IMR-90 (cell line): ENCODE measurements at regions not wholly inside any gene's neighbourhood (a gene's known extent, or its start where the extent isn't known, plus 50 kb on each side); places are given as distances from the start of the nearest gene placed in this dataset.
A peak's percentile ranks its signal among the peaks of the same experiment; 100 is the strongest.

Source experiments
- ATAC-seq: fragments of 200-7000 bp; cut with Tn5 transposase; 2 replicates; pipeline ENCODE4 v1.9.1; 2020; ENCODE audit warnings: low read depth, mild to moderate bottlenecking, moderate library complexity
- BruUV-seq: library from RNA; stranded (reverse); fragments of 400-500 nt; replicated peaks from 2 replicates; lab custom pipeline; 2021; lab: Mats Ljungman, UMichigan
- CTCF ChIA-PET: fragments of 300-600 bp; formaldehyde crosslinking; extraction: SDS; loops from one replicate; lab custom pipeline; 2021; ENCODE audit warnings: antibody characterized with exemption; lab: Yijun Ruan, JAX
- POLR2A ChIA-PET: fragments of 300-600 bp; sonication (Branson Sonifier 250); formaldehyde crosslinking; loops from one replicate; lab custom pipeline; 2022; ENCODE audit warnings: antibody characterized with exemption; ENCODE audit not compliant: unreplicated experiment; lab: Charles Lee
- DNase-seq: peaks from one replicate; pipeline ENCODE4 v3.0.0; 2013
- H2AFZ ChIP-seq: replicated peaks from 2 replicates; pipeline ENCODE3; 2013; ENCODE audit warnings: low read length, mild to moderate bottlenecking; ENCODE audit not compliant: poor library complexity
- H2AK5ac ChIP-seq: 2 replicates; pipeline ENCODE4 v1.6.1; 2013; ENCODE audit warnings: low read depth, low read length, inconsistent platforms
- H2AK9ac ChIP-seq: replicated peaks from 2 replicates; pipeline ENCODE3; 2013; ENCODE audit warnings: mild to moderate bottlenecking, low read depth, low read length, moderate library complexity; ENCODE audit not compliant: poor library complexity
- H2BK120ac ChIP-seq: 2 replicates; pipeline ENCODE4 v1.6.1; 2013; ENCODE audit warnings: low read depth, low read length, inconsistent platforms
- H2BK15ac ChIP-seq: 3 replicates; pipeline ENCODE4 v1.6.1; 2013; ENCODE audit warnings: low read depth, low read length, inconsistent platforms
- H2BK20ac ChIP-seq: 2 replicates; pipeline ENCODE4 v1.6.1; 2013; ENCODE audit warnings: low read depth, mild to moderate bottlenecking, inconsistent platforms, low read length, moderate library complexity
- H2BK5ac ChIP-seq: 2 replicates; pipeline ENCODE4 v1.6.1; 2013; ENCODE audit warnings: mild to moderate bottlenecking, low read depth, low read length, inconsistent platforms; ENCODE audit not compliant: poor library complexity, severe bottlenecking
- H3K14ac ChIP-seq: replicated peaks from 2 replicates; pipeline ENCODE4 v1.6.1; 2013; ENCODE audit warnings: low read depth, low read length, inconsistent platforms
- H3K18ac ChIP-seq: 2 replicates; pipeline ENCODE4 v1.6.1; 2013; ENCODE audit warnings: low read depth, low read length, control low read depth
- H3K23ac ChIP-seq: 2 replicates; pipeline ENCODE4 v1.6.1; 2013; ENCODE audit warnings: low read depth, low read length, inconsistent platforms
- H3K27ac ChIP-seq: 2 replicates; pipeline ENCODE4 v1.5.1; 2013; ENCODE audit warnings: mild to moderate bottlenecking, control low read depth, low read length; ENCODE audit not compliant: insufficient read depth
- H3K27me3 ChIP-seq: 2 replicates; pipeline ENCODE4 v1.6.1; 2013; ENCODE audit warnings: low read length; ENCODE audit not compliant: control insufficient read depth, insufficient read depth
- H3K36me3 ChIP-seq: 2 replicates; pipeline ENCODE4 v1.6.1; 2013; ENCODE audit warnings: low read length, mixed read lengths; ENCODE audit not compliant: control insufficient read depth, insufficient read depth
- H3K4ac ChIP-seq: 2 replicates; pipeline ENCODE4 v1.6.1; 2013; ENCODE audit warnings: low read depth, low read length, inconsistent platforms
- H3K4me1 ChIP-seq: 2 replicates; pipeline ENCODE4 v1.6.1; 2013; ENCODE audit warnings: low read length, mixed read lengths; ENCODE audit not compliant: control insufficient read depth, insufficient read depth
- H3K4me2 ChIP-seq: 2 replicates; pipeline ENCODE4 v1.6.1; 2013; ENCODE audit warnings: low read depth, mild to moderate bottlenecking, control low read depth, low read length, moderate library complexity
- H3K4me3 ChIP-seq: 2 replicates; pipeline ENCODE4 v1.5.1; 2013; ENCODE audit warnings: low read depth, mild to moderate bottlenecking, control low read depth, low read length, moderate library complexity; ENCODE audit not compliant: insufficient read depth
- H3K56ac ChIP-seq: 2 replicates; pipeline ENCODE4 v1.6.1; 2013; ENCODE audit warnings: low read length, inconsistent platforms; ENCODE audit not compliant: insufficient read depth; ENCODE audit errors: extremely low read depth
- H3K79me1 ChIP-seq, 2 experiments: 2 replicates each; pipeline ENCODE4 v1.6.1; 2013; ENCODE audit warnings: low read length in 2 of 2, inconsistent platforms in 1 of 2, low read depth in 1 of 2
- H3K9ac ChIP-seq: 2 replicates; pipeline ENCODE4 v1.6.1; 2013; ENCODE audit warnings: low read depth, low read length, control low read depth
- H3K9me1 ChIP-seq: 2 replicates; pipeline ENCODE4 v1.6.1; 2013; ENCODE audit warnings: low read length, inconsistent platforms; ENCODE audit not compliant: insufficient read depth
- H3K9me3 ChIP-seq: 2 replicates; pipeline ENCODE4 v1.6.1; 2013; ENCODE audit warnings: low read length; ENCODE audit not compliant: control insufficient read depth, insufficient read depth
- H4K20me1 ChIP-seq: 2 replicates; pipeline ENCODE4 v1.6.1; 2013; ENCODE audit warnings: low read length, inconsistent platforms; ENCODE audit not compliant: insufficient read depth
- H4K5ac ChIP-seq: 2 replicates; pipeline ENCODE4 v1.6.1; 2013; ENCODE audit warnings: mild to moderate bottlenecking, low read depth, low read length, control low read depth
- H4K8ac ChIP-seq, 2 experiments: 2 replicates each; pipeline ENCODE4 v1.6.1; 2013; ENCODE audit warnings: low read depth in 2 of 2, low read length in 2 of 2, control low read depth in 1 of 2, inconsistent platforms in 1 of 2
- H4K91ac ChIP-seq: 2 replicates; pipeline ENCODE4 v1.6.1; 2013; ENCODE audit warnings: low read depth, low read length, inconsistent platforms; ENCODE audit not compliant: insufficient read depth
- dilution Hi-C: fragments of 300-500 bp; cut with HindIII; formaldehyde crosslinking; loops from one replicate; pipeline ENCODE4 v1.14.3; 2018; ENCODE audit warnings: low sequenced_read_pairs; ENCODE audit not compliant: unreplicated experiment
- in situ Hi-C: fragments of 300-500 bp; cut with MboI; formaldehyde crosslinking; loops from 3 replicates; pipeline ENCODE4 v1.14.3; 2019; ENCODE audit warnings: low sequenced_read_pairs, inconsistent platforms, mixed read lengths
- intact Hi-C: fragments of 100-400 bp; cut with micrococcal nuclease; formaldehyde crosslinking; loops from 2 replicates; pipeline ENCODE4 v1.10.0; 2022
- TF ChIP-seq, protein P1 (sequence below): fragments of 150-350 bp; IDR thresholded peaks from 2 replicates; pipeline ENCODE4 v1.6.1; 2016; ENCODE audit warnings: low read depth, mild to moderate bottlenecking, low read length, moderate library complexity, borderline replicate concordance

DNA sequence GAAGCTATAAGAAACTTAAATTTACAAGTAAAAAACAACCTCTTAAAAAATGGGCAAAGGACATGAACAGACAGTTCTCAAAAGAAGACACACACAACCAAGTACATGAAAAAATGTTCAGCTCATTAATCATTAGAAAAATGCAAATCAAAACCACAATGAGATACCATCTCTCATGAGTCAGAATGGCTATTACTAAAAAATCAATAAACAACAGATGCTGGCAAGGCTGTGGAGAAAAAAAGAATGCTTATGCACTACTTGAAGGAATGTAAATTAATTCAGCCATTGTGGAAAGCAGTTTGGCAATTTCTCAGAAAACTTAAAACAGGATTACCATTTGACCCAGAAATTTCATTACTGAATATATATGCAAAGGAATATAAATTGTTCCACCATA, 666.3 kb upstream of the GRIA3 start:
- H2BK120ac ChIP-seq, result no peak overlapping the region
- H2AFZ ChIP-seq, result no peak overlapping the region
- CTCF ChIA-PET, result no interaction called here
- H2AK5ac ChIP-seq, result no peak overlapping the region
- no peaks in the 10 kb centered on the region for H3K4me1 ChIP-seq
- POLR2A ChIA-PET, result no interaction called here
- H3K4me2 ChIP-seq, result no peak overlapping the region
- H4K91ac ChIP-seq, result no peak overlapping the region
- H3K23ac ChIP-seq, result no peak overlapping the region
- H3K79me1 ChIP-seq, result no peaks in the 10 kb centered on the region
- dilution Hi-C loops (no loop called here), intact Hi-C loops (no loop called here), in situ Hi-C loops (no loop called here)
- H3K18ac ChIP-seq, result no peak overlapping the region
- no peak overlapping the region for H3K9ac ChIP-seq
- H2AK9ac ChIP-seq, result no peak overlapping the region
- no peaks in the 10 kb centered on the region for H4K20me1 ChIP-seq
- no peaks in the 10 kb centered on the region for H3K36me3 ChIP-seq
- no peak overlapping the region for H4K8ac ChIP-seq
- no peak overlapping the region for H2BK20ac ChIP-seq
- no peak for ATAC-seq
- no peaks in the 10 kb centered on the region for H3K9me3 ChIP-seq
- no peaks in the 10 kb centered on the region for H3K9me1 ChIP-seq
- DNase-seq, result peak; percentile 4
- no peak overlapping the region for H3K4ac ChIP-seq
- H2BK15ac ChIP-seq, result no peak overlapping the region
- H3K4me3 ChIP-seq, result no peak overlapping the region
- BruUV-seq, result no TSS peak
- H3K14ac ChIP-seq, result no peak overlapping the region
- H4K5ac ChIP-seq, result no peak overlapping the region
- H2BK5ac ChIP-seq, result no peak overlapping the region
- H3K27me3 ChIP-seq, result no peaks in the 10 kb centered on the region
- TF ChIP-seq, protein P1, sequence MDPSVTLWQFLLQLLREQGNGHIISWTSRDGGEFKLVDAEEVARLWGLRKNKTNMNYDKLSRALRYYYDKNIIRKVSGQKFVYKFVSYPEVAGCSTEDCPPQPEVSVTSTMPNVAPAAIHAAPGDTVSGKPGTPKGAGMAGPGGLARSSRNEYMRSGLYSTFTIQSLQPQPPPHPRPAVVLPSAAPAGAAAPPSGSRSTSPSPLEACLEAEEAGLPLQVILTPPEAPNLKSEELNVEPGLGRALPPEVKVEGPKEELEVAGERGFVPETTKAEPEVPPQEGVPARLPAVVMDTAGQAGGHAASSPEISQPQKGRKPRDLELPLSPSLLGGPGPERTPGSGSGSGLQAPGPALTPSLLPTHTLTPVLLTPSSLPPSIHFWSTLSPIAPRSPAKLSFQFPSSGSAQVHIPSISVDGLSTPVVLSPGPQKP, result no peak
- no peak overlapping the region for H3K27ac ChIP-seq
- no peak overlapping the region for H3K56ac ChIP-seq
